Hypothalamus (tissue), 51 donors: ENCODE measurements at regions not wholly inside any gene's neighbourhood (a gene's known extent, or its start where the extent isn't known, plus 50 kb on each side); places are given as distances from the start of the nearest gene placed in this dataset.

Source experiments
- DNase-seq, 51 donors: peaks; one replicate each; lab custom pipeline; 2025; lab: John Stamatoyannopoulos, UW

DNA sequence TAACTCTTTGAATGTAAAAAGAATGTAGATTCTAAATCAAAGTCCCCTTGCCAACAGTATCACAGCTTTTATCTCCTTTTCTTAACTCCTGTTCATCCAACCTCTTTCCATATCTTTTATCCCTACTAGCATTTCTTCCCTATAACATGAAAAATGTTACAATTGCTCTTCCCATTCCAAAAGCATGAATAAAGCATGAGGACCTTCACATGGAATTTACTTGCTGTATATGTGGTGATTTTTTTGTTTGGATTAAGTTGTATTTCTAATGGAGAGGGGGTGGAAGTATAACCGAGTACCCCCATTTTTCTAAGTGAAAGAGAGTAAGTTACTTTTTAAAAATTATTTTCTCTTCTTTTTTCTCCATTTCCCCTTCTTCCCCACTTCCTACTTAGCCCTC is 94.9 kb upstream of the RBBP8 start:
- DNase-seq, result no peak

DNA sequence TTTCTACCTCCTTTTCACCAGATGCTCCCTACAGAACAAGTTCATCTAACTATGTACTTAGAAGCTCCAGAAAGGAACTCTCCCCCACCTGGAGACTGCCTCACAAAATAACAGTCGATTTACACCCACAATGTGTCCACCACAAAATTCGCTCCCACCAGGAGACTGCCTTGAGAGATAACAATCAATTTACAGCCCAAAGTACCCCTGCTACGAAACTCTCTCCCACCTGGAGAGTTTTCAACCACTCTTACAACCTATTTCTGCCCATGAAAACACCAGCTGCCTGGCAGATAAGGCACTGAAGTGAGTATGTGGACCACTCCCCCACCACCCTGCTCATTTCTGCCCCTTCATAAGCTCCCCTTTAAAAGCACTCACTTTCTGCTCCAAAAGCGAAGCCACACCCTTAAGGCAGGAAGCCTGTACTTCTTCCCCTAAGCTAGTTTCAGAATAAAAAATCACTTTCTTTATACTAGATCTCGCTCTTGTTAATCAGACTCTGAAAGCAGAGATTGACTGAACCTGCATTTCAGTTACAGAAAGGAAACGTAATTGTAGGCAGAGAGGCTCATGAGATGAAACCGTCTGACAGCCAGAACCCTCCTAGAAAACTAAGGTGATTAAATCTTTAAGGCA is 94.4 kb upstream of the RBBP8 start:
- DNase-seq, result no peak

DNA sequence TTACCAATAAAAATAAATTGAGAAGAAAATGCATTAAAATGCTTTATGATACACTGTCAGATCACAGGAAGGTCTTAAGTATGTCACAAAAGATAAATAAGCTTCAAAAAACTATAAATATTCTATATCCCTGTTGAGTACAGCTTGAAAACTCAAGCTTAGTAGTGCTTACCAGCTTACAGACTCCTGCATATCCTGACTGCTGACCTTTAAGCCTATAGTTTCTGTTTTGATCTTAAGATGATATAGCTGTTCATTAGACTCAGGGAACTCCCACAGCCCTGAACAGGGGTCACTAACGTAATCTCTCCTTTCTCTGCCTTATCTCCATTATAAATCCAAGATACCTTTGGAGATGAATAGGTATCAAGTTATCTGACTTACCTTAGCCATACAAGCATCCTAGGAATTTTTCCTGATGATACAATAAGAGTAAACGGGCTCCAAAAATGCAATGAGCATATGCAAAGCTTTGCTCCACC is 93.7 kb upstream of the RBBP8 start:
- no peak for DNase-seq

DNA sequence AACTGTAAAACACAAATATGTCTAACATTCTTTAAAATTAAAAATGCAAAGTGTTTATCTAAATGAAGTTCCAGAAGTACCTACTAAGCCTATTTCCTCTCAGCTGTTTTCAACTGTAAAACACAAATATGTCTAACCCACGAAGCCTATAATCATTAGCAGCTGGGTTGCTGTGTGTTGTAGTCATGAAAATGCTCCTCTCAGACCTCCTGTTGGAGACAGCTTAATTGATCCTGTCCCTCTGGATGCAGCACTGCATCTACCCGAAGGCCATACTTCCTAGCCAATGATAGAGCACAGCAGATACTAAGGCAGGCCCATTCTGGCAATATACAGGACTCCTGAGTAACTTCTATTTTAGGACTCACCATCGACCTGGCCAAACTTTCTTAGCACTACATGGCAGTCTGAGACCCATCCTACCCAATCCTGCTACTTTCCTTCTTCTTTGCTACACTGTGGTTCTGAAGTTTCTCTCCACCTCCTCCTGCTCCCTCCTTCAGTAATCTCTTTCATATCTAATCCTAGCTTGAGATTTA is 92.5 kb upstream of the RBBP8 start:
- no peak for DNase-seq

DNA sequence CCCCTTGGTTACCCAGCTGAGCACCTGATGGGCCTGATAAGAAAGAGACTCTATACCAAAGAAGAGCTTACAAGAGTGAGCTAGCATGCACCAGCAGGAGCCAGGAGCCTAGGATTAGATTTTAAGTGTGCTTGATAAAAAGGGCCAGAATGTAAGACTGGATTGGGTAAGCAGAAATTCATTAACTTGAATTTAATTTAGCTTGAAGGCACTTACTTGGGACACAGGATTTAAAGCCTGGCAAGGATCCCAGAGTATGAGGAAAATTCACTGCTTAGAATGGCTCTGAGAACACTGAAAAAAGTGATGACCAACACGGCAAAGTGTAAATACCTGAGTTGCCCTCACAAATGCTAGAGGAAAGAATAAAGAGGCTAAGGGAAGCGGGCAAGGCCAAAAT is 91.3 kb upstream of the RBBP8 start:
- no peak for DNase-seq

DNA sequence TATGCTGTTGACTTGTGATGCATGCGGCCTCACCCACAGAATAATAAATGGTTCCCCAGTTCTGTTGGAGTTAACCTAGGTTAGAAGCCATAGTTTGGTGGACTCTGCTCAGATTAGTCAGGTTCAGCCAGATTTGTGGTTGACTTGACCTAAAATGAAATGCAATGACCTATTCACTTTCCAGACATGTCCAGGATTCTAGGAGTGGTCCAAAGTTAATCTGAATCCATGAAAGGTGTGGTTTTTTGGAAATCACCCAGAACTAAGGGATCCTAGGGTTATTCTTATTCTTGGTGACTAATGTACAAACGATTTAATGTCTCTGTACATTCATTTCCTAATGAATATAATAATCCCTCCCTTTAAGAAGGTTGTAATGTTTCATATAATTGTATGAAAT is 88.9 kb upstream of the RBBP8 start:
- no peak for DNase-seq

DNA sequence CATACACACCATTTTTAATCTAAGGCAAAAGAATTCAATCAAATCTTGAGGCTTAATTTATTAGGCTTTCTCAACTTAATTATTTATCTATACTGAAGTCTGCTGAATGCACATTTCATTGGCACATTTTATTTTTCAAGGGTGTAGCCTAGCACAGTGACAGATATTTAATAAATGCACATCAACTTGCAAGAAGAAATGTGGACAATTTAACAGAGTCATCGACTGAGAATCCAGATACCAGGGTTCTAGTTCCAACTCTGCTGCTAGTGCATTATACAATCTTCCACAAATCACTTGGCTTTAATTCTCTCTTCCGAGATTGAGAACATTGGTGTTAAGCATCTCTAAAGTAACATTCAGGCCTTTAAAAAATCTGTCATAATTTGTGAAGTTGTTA is 88.5 kb upstream of the RBBP8 start:
- DNase-seq, result no peak

DNA sequence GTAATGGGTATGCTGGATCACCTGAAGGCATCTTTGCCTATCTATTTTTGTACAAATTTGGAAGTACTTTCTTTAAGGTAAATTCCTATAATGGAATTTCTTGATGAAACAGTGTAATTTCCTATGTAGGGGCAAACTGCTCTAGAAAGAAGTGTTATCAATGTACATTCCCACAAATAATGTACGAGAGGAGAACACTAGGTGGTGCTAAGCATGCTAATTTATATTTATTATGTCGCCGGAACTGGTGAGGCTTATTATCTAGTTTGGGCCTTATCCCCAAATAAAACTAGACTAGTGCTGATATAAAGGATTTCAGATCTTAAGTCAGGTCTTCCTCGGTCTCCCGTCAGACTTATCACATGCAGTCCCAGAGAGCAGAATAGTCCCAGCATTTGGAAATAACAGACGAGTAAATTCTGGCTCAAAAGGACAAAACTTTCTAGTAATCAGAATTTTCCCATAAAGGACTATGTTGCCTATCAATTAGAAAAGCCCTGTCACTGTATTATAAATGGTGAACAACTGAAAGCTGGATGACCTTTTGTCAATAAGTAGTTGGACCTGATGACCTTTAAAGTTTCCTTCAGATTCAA is 86.9 kb upstream of the RBBP8 start:
- peak in 1 of 51 donors; percentile 2 for DNase-seq

DNA sequence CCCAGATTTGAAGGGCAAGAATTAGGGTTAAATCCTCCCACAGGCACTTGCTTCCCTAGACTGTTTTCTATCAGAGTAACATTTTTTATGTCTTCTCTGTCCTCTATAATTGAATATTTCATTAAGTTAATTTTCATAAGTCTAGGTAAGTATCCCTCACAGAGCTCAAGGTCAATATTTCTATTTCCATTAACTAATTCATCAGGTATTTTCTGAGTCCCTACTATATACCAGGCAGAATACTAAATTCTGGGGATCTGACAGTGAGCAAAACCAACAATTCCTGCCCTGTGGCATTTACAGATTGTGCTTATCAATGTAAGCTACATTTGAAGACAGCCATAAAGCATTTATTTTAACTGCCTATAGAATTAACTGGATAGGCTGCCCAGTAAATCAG is 86.4 kb upstream of the RBBP8 start:
- no peak for DNase-seq

DNA sequence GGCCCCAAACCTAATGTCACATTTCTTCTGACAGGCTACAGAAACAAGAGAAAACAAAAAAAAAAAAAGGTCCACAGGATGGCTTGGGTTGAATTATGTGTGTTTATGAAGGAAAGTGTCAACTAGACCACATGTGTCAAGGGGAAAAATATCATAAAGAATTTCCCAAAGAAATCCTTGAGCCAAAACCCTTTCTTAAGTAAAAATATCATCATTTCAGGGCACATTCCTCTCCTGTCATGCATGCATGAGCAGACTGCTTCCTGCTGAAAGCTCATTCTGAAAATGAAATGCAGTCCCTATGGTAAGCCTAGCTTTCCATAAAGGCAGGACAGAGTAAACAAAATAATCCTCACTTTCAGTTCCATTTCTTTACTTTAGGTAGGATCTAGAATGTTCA is 85.7 kb upstream of the RBBP8 start:
- DNase-seq, result no peak

DNA sequence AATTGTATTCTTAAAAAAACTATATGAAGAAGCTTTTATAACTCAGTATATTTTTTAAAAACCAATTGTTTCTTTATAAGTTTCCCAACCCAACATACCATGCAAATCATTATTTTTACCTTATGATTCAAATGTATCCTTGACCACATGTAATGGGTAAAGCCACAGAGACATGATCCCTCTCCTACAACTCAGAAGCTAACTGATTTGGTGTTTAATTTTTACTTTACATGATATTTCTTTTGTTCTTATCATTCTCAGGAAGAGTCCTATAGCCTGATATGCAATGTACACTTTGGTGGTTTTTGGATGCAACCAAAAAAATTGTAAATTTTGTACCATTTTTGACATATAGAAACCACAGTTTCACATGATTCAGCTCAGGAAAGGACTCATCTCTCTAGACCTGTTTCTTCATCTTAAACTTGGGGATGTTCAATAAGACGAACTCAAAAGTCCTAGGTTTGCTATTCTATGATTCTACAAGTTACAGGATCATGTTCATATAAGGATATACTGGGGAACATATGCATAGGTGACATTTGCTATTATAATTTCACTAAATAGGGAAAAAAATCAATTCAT is 85.2 kb upstream of the RBBP8 start:
- DNase-seq, result no peak

DNA sequence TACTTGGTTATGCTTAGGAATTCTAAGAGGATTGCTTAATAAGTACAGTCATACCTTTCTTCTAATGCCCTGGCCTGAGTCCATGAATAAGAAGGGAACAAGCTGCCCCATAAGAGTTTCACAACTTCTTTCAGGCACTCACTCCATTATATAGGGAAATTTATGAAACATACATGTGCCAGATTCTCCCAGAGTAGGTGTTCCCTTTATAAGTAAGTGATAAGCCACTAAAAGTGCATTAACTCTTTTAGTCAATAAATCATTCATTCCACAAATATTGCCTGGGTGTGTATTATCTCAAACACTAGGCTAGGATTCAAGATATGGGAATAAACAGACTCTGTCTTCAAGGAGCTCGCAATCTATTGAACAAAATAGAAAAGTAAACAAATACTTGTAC is 84.5 kb upstream of the RBBP8 start:
- no peak for DNase-seq

DNA sequence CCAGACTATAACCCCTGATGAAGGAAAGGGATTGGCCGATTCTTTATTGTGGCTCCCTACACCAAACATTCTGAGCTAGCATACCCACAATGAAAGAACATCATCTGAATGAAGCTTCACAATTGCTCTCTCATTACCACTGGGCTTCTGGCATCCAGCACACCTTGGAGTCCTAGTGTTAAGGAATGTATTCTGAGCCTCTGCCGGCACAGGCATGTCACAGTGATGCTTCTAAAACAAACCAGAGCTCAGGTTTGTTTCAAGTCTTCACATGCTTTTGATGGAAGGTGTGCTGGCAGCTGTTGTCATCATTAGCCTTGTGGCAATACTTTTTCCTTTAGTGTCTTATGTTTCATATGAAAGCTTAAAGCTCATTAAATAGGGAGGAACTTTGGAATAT is 76.3 kb upstream of the RBBP8 start:
- DNase-seq, result no peak

DNA sequence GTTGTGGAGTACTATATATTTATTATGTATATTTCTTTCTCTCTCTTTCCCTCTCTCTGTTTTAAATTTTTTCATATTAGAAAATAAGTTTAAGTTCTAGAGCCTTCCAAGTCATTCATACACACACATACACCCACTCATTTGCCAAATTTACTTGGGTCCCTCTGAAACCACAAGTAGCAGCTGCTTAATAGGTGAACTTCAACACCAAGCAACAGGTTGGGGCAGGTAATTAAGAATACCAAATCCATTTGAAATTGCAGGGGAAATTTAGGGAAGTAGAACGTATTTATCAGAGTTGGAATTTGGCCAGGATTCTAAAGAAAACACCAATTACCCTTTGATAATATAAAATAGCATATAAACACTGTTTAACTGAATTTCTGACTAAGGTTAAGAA is 75.0 kb upstream of the RBBP8 start:
- no peak for DNase-seq

DNA sequence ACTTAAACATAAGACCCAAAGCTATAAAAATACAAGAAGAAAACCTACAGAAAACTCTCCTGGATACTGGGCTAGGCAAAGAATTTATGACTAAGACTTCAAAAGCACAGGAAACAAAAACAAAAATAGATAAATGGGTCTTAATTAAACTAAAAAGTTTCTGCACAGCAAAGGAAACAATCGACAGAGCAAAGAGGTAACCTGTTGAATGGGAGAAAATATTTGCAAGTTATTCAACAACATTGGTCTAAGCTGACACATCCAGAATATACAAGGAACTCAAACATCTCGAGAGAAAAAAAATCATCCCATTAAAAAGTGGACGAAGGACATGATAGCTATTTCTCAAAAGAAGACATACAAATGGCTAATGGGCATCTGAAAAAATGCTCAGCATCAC is 72.3 kb upstream of the RBBP8 start:
- DNase-seq, result no peak

DNA sequence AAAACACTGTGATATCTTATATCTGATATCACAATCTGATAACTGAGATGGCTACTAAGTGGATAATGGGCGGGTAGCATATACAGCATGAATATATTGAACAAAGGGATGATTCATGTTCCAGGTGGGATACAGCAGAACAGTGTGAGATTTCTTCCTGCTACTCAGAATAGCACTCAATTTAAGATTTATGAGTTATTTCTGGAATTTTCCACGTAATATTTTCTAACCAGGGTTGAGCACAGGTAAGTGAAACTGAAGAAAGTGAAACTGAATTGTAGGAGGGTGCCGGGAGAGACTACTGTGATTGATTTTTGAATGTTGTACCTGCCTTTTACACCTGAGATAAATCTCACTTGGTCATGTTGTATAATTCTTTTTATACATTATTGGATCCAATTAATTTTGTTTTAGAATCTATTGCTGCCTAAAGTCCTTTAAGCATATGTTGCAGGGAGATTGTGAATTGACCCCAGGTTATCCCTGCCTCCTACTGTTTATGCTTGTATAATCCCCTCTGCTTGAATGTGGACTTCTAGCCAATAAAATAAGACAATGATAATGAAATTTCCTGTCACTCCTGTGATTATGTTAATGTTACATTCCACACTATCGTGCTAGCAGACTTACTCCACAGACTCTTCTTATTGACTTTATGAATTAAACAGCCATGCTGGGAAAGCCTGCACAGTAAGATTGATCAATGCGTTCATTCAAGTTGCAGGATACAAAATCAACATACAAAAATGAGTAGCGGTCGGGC is 67.6 kb upstream of the RBBP8 start:
- no peak for DNase-seq

DNA sequence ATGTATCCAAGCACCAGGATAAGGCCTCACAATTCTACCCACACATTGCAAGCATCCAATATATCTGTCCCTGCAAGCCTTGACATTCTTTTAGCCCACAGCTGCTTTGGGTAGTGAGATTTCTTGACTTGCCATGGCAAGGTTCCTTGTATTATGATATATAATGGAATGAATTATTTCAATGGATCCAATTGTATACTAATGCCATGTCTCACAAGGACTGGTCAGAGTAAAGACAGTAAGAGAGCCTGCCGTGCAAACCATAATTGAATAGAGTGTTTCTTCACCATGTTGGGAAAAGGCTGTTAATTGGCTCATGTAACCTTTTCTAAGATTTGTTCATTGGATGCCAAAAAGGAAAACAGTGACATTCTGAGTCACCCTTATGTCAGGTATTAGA is 64.3 kb upstream of the RBBP8 start:
- DNase-seq, result no peak

DNA sequence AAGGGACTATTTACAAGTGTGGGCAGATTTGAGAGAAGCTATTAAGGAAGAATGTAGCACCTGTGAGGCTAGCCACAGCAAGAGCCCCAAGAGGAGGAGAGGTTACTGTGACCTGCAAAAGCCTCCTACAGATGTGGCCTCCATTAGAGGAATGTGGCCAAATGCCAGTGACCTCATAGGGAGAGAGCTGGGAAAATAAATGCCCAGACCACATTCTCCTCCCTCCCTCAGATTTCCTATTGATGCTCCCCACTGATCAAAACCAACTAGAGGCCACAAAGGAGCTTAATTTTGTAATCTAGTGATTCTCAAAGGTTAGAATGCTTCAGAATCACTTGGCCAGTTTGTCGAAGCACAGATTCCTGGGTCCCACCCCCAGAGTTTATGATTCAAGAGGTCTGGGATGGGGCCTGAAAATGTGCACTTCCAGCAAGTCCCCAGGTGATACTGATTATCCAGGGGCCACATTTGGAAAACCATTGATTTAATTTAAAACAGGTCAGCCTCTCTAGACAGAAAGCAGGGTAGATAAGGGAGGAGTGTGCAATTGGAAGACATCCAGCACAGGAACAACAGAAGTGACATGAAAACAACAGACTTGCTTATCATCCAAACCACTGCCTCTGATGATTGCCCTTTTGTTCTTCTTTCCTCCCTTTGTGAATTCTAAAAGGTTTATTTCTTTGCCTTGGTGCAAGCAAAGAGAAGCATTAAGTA is 61.2 kb upstream of the RBBP8 start:
- no peak for DNase-seq

DNA sequence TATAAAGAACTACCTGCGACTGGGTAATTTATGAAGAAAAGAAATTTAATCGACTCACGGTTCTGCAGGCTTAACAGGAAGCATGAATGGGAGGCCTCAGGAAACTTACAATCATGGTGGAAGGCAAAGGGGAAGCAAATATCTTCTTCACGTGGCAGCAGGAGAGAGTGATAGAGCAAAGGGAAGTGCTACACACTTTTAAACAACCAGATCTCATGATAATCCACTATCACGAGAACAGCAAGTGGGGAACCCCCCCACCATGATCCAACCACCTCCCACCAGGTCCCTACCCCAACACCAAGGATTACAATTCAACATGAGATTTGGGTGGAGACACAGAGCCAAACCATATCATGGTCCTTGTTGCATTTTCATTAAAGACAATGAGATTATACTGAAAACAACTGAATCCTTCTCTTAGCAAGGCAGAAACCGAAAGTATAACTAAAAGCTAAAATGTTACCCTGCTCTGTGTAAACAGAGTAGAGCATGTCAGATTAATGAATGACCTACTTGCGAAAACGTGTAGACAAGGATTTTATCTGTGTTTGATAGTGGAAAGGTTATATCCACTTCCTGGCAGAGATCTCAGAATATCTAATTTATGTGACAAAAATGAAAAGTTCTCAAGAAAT is 60.1 kb upstream of the RBBP8 start:
- DNase-seq, result no peak

DNA sequence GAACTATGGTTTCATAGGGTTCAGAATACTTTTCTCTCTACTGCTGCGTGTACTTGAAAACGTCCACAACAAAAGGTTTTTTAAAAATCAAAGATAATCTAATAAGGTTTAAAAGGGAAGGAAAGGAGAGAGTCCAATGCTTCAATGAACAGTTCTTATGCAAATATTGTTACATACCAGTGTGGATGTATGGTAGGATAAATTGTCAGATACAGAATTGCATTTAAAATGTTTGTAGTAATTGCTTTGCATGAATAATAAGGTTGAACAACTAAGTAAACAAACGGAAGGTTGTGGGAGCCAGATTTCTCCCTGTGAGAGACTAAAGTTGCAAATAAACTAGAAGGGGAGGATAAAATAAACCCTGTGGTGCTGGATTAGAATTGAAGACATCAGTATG is 53.8 kb upstream of the RBBP8 start:
- DNase-seq, result no peak
